Keratinocyte (primary cell): ENCODE measurements at regions not wholly inside any gene's neighbourhood (a gene's known extent, or its start where the extent isn't known, plus 50 kb on each side); places are given as distances from the start of the nearest gene placed in this dataset.

ENCODE experiments used
- DNase-seq: peaks from one replicate; pipeline ENCODE4 v3.0.0-alpha.2; 2011; ENCODE audit warnings: low read depth, missing footprints, low spot score
- FAIRE-seq: peaks from 2 replicates; lab custom pipeline; 2011; peaks lifted over from hg19 to GRCh38; lab: Jason Lieb, UNC
- H2AFZ ChIP-seq: 2 replicates; pipeline ENCODE4 v1.6.0; 2012; ENCODE audit warnings: low read length, control low read depth, inconsistent platforms; ENCODE audit not compliant: control insufficient read depth
- H3K27ac ChIP-seq: 2 replicates; pipeline ENCODE4 v1.5.1; 2011; ENCODE audit warnings: low read length; ENCODE audit not compliant: control insufficient read depth, insufficient read depth
- H3K27me3 ChIP-seq: 3 replicates; pipeline ENCODE4 v1.6.0; 2011; ENCODE audit warnings: low read length; ENCODE audit not compliant: control insufficient read depth, insufficient read depth; ENCODE audit errors: extremely low read depth
- H3K36me3 ChIP-seq, 2 experiments: 2 replicates in 1 of 2; 3 replicates in 1 of 2; pipeline ENCODE4 v1.5.1; 2011; ENCODE audit warnings: low read length in 2 of 2, mild to moderate bottlenecking in 1 of 2; ENCODE audit not compliant: control insufficient read depth in 2 of 2, insufficient read depth in 2 of 2; ENCODE audit errors: extremely low read depth in 1 of 2
- H3K4me1 ChIP-seq: 3 replicates; pipeline ENCODE4 v1.5.1; 2011; ENCODE audit warnings: low read length; ENCODE audit not compliant: control insufficient read depth, insufficient read depth; ENCODE audit errors: extremely low read depth
- H3K4me2 ChIP-seq: 3 replicates; pipeline ENCODE4 v1.6.0; 2011; ENCODE audit warnings: low read depth, low read length; ENCODE audit not compliant: control insufficient read depth, insufficient read depth; ENCODE audit errors: extremely low read depth
- H3K4me3 ChIP-seq, 3 experiments: fragments of 200-600 bp in 1 of 3; sonication (generic) in 1 of 3; 2 replicates in 2 of 3; 3 replicates in 1 of 3; pipeline ENCODE4 v1.5.1; 2011 to 2016; ENCODE audit warnings: low read length in 3 of 3, mild to moderate bottlenecking in 3 of 3, control low read depth in 2 of 3, inconsistent platforms in 1 of 3, low read depth in 1 of 3, mixed read lengths in 1 of 3, mixed run types in 1 of 3, moderate library complexity in 1 of 3; ENCODE audit not compliant: control insufficient read depth in 2 of 3, insufficient read depth in 2 of 3; ENCODE audit errors: extremely low read depth in 1 of 3
- H3K79me2 ChIP-seq: 2 replicates; pipeline ENCODE4 v1.6.0; 2012; ENCODE audit warnings: low read length; ENCODE audit not compliant: control insufficient read depth, insufficient read depth
- H3K9ac ChIP-seq: 3 replicates; pipeline ENCODE4 v1.6.0; 2011; ENCODE audit warnings: low read length; ENCODE audit not compliant: control insufficient read depth, insufficient read depth; ENCODE audit errors: extremely low read depth
- H3K9me1 ChIP-seq: 3 replicates; pipeline ENCODE4 v1.6.0; 2011; ENCODE audit warnings: low read length; ENCODE audit not compliant: control insufficient read depth, insufficient read depth; ENCODE audit errors: extremely low read depth
- H3K9me3 ChIP-seq: 2 replicates; pipeline ENCODE4 v1.5.1; 2012; ENCODE audit warnings: low read depth, low read length; ENCODE audit not compliant: control insufficient read depth
- H4K20me1 ChIP-seq: 3 replicates; pipeline ENCODE4 v1.6.0; 2011; ENCODE audit warnings: low read length; ENCODE audit not compliant: control insufficient read depth, insufficient read depth; ENCODE audit errors: extremely low read depth
- CTCF ChIP-seq, 3 experiments: IDR thresholded peaks in 1 of 3; conservative IDR thresholded peaks in 1 of 3; optimal IDR thresholded peaks in 1 of 3; 2 replicates in 2 of 3; 3 replicates in 1 of 3; pipeline versions ENCODE3 to v1.5.1; 2011; ENCODE audit warnings: low read length in 3 of 3, mild to moderate bottlenecking in 3 of 3, moderate library complexity in 2 of 3, control low read depth in 1 of 3, inconsistent platforms in 1 of 3; ENCODE audit not compliant: insufficient read depth in 2 of 3; ENCODE audit errors: extremely low read depth in 1 of 3
- EZH2 ChIP-seq: IDR thresholded peaks from one replicate; pipeline ENCODE4 v1.6.1; 2012; ENCODE audit warnings: inconsistent platforms, mild to moderate bottlenecking, low read length, moderate library complexity
- dilution Hi-C: fragments of 300-500 bp; cut with MboI; formaldehyde crosslinking; loops from one replicate; pipeline ENCODE4 v1.7.0; 2020; ENCODE audit warnings: low sequenced_read_pairs; ENCODE audit not compliant: extremely low pct_ligation_motif_present

GRCh38 chr7:31419505-31420055, 79.1 kb upstream of the NEUROD6 start:
- dilution Hi-C loops, result no loop called here
- FAIRE-seq (no peak), DNase-seq (no peak)
- H3K4me1 ChIP-seq, result no peaks in the 10 kb centered on the region
- no peak overlapping the region for H3K4me3 ChIP-seq
- H3K9me3 ChIP-seq, result no peaks in the 10 kb centered on the region
- no peak overlapping the region for H3K4me2 ChIP-seq
- TF ChIP-seq CTCF (optimal IDR thresholded peaks at IDR 0.05 in 1 of 3, IDR thresholded peaks at IDR 0.05 in 1 of 3, conservative IDR thresholded peaks at IDR 0.05 in 1 of 3; ENCODE audit: extremely low read depth in 1 of 3, insufficient read depth in 2 of 3, low read length in 3 of 3) (no peak), EZH2 (no peak)
- H3K79me2 ChIP-seq, result no peaks in the 10 kb centered on the region
- H3K36me3 ChIP-seq, result no peaks in the 10 kb centered on the region
- H2AFZ ChIP-seq, result no peak overlapping the region
- no peak overlapping the region for H3K9ac ChIP-seq
- H4K20me1 ChIP-seq, result no peaks in the 10 kb centered on the region
- H3K27me3 ChIP-seq, result peaks cover 4% of the 10 kb centered on the region
- H3K27ac ChIP-seq, result no peak overlapping the region
- no peaks in the 10 kb centered on the region for H3K9me1 ChIP-seq

- dilution Hi-C loops, result no loop called here
- Histone ChIP-seq H3K4me3 (no peak overlapping the region), H3K4me2 (no peak overlapping the region), H3K9me3 (no peaks in the 10 kb centered on the region), H3K79me2 (no peaks in the 10 kb centered on the region), H3K9ac (no peak overlapping the region), H3K4me1 (no peaks in the 10 kb centered on the region), H3K27me3 (peaks cover 4% of the 10 kb centered on the region), H4K20me1 (no peaks in the 10 kb centered on the region), H3K27ac (no peak overlapping the region), H3K9me1 (no peaks in the 10 kb centered on the region), H3K36me3 (no peaks in the 10 kb centered on the region), H2AFZ (no peak overlapping the region)
- FAIRE-seq (peak; percentile 26), DNase-seq (no peak)
- TF ChIP-seq CTCF (optimal IDR thresholded peaks at IDR 0.05 in 1 of 3, IDR thresholded peaks at IDR 0.05 in 1 of 3, conservative IDR thresholded peaks at IDR 0.05 in 1 of 3; ENCODE audit: extremely low read depth in 1 of 3, insufficient read depth in 2 of 3, low read length in 3 of 3), result no peak
- no peak for TF ChIP-seq EZH2
These were observed 80.4 kb upstream of the NEUROD6 start for GRCh38 chr7:31420948-31421347.
